Uterus (tissue), 2 donors: ENCODE measurements at regions not wholly inside any gene's neighbourhood (a gene's known extent, or its start where the extent isn't known, plus 50 kb on each side); places are given as distances from the start of the nearest gene placed in this dataset.

Experiments
- CTCF ChIP-seq, 4 experiments: fragments of 200-600 bp in 2 of 4; fragments of 450-650 bp in 2 of 4; sonication (generic) in 2 of 4; IDR thresholded peaks; one replicate each; pipeline ENCODE4 v1.5.1; 2016 to 2019; ENCODE audit warnings: antibody characterized with exemption in 4 of 4, mild to moderate bottlenecking in 2 of 4, moderate library complexity in 1 of 4
- POLR2A ChIP-seq, 2 donors: fragments of 450-650 bp; IDR thresholded peaks; one replicate each; pipeline ENCODE4 v1.6.1; 2016; ENCODE audit warnings: antibody characterized with exemption in 2 of 2, mild to moderate bottlenecking in 1 of 2, moderate library complexity in 1 of 2

GRCh38 chr12:107180272-107180671 is 86.9 kb upstream of the CRY1 start:
- TF ChIP-seq CTCF (IDR thresholded peaks at IDR 0.05) (no peak), POLR2A (IDR thresholded peaks at IDR 0.05) (no peak)
